GM12872 (cell line): ENCODE measurements at regions not wholly inside any gene's neighbourhood (a gene's known extent, or its start where the extent isn't known, plus 50 kb on each side); places are given as distances from the start of the nearest gene placed in this dataset.

Source experiments
- CTCF ChIP-seq: IDR thresholded peaks from 3 replicates; pipeline ENCODE4 v1.5.1; 2011; ENCODE audit warnings: low read depth, mild to moderate bottlenecking, low read length, moderate library complexity; ENCODE audit not compliant: insufficient read depth

GRCh38 chr7:148950806-148951205 lies 66.7 kb upstream of the EZH2 start:
- TF ChIP-seq CTCF: no peak

- TF ChIP-seq CTCF: no peak
These were observed 61.1 kb upstream of the EZH2 start for GRCh38 chr7:148944935-148945934.

GRCh38 chr7:148941598-148942275 lies 57.6 kb upstream of the EZH2 start:
- peak; percentile 25; the same call in 2 of the 3 replicates for TF ChIP-seq CTCF

GRCh38 chr7:148940702-148941597 lies 56.9 kb upstream of the EZH2 start:
- TF ChIP-seq CTCF: no peak

GRCh38 chr7:148939128-148939755 lies 55.2 kb upstream of the EZH2 start:
- TF ChIP-seq CTCF: no peak

- TF ChIP-seq CTCF: no peak
These were observed 51.4 kb upstream of the EZH2 start for GRCh38 chr7:148935451-148935850.
